ENCODE measurements at regions not wholly inside any gene's neighbourhood (a gene's known extent, or its start where the extent isn't known, plus 50 kb on each side); places are given as distances from the start of the nearest gene placed in this dataset.

DNA sequence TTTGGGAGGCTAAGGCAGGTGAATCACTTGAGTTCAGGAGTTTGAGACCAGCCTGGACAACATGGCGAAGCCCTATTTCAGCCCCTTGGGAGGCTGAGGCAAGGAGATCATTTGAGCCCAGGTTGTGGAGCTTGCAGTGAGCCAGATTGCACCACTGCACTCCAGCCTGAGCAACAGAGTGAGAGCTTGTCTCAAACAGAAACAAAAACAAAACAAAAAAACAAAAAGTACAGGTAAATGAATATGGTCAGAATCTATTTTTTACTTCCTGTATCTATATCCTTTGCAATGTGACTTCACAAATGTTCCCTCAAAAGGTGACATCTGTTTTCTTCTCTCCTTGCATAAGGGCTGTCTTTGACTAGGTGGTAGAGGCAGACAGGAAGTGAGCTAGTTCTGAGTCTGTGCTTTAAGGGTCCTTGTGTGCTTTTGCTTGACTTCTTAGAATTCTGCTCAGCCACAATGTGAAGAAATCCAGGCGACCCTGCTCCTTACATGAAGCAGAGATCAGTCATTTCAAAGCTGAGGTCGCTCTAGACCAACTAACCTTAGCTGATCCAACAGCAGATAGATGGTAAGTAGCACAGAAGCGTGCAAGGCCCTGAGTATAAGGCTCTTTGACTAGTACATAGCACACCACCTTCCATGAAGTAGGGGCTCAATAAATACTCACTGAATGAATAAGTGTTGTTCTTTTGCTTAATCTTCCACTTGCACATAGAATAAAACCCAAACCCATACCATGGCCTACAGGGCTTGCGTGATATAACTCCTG, 423.2 kb upstream of the PCDH15 start:
- CTCF ChIA-PET = interaction anchor here (0.7 kb wide), 1 partner anchor 67 kb away, joined by 4 read pairs; no protein-coding TSS in a partner anchor
- Histone ChIP-seq H3K27ac (ENCODE audit: low read depth, low read length) (no peak overlapping the region), H3K27me3 (ENCODE audit: control insufficient read depth, insufficient read depth, low read length) (no peaks in the 10 kb centered on the region), H3K4me3 (ENCODE audit: low read depth, low read length) (no peak overlapping the region), H3K9me3 (ENCODE audit: control insufficient read depth, insufficient read depth, low read length) (no peaks in the 10 kb centered on the region)
- POLR2A ChIA-PET = no interaction called here
- DNase-seq (ENCODE audit: low read depth, low spot score) = no peak
- TF ChIP-seq, protein P1, sequence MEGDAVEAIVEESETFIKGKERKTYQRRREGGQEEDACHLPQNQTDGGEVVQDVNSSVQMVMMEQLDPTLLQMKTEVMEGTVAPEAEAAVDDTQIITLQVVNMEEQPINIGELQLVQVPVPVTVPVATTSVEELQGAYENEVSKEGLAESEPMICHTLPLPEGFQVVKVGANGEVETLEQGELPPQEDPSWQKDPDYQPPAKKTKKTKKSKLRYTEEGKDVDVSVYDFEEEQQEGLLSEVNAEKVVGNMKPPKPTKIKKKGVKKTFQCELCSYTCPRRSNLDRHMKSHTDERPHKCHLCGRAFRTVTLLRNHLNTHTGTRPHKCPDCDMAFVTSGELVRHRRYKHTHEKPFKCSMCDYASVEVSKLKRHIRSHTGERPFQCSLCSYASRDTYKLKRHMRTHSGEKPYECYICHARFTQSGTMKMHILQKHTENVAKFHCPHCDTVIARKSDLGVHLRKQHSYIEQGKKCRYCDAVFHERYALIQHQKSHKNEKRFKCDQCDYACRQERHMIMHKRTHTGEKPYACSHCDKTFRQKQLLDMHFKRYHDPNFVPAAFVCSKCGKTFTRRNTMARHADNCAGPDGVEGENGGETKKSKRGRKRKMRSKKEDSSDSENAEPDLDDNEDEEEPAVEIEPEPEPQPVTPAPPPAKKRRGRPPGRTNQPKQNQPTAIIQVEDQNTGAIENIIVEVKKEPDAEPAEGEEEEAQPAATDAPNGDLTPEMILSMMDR (IDR thresholded peaks at IDR 0.05; ENCODE audit: low read depth, low read length) = no peak

DNA sequence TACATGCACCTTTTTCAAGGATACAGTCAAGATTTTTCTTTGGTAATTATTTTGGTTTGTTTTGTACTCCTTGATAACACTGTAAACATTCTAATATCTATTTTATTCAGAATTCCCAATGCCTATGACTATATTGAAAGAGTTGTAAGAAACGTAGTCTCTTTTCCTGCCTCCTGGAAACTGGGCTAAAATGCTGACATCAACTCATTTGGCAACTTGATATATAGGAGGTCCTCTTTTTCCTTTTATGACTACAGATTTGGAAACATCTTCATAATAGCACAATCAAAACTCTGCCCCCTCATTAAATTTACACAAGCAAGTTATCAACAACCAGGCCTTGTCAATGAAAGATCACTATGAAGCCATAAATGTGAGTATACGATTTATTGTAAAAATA, 422.3 kb upstream of the PCDH15 start:
- Histone ChIP-seq H3K4me3 (ENCODE audit: low read depth, low read length) (no peak overlapping the region), H3K27me3 (ENCODE audit: control insufficient read depth, insufficient read depth, low read length) (no peaks in the 10 kb centered on the region), H3K9me3 (ENCODE audit: control insufficient read depth, insufficient read depth, low read length) (no peaks in the 10 kb centered on the region), H3K27ac (ENCODE audit: low read depth, low read length) (no peak overlapping the region)
- TF ChIP-seq, protein P1 (IDR thresholded peaks at IDR 0.05; ENCODE audit: low read depth, low read length) = no peak
- no peak for DNase-seq (ENCODE audit: low read depth, low spot score)
- ChIA-PET CTCF (interaction anchor here (0.7 kb wide), 1 partner anchor 66 kb away, joined by 4 read pairs; no protein-coding TSS in a partner anchor), POLR2A (no interaction called here)

DNA sequence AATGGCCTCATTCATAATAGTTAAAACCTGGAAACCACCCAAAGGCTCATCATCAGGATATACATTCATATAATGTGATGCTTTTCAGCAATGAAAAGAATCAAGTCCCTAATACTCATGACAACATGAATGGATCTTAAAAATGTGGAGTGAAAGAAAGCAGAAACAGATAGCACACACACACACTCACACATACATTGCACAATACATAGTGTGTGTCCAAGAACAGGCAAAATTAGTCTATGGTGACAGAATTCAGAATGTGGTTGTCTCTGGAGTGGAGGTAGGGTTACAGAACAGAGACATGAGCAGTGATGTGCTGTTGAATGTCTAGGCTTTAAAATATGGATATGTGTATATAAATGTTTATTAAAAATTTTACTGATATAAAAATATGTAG, 419.9 kb upstream of the PCDH15 start:
- Histone ChIP-seq H3K27ac (ENCODE audit: low read depth, low read length) (no peak overlapping the region), H3K27me3 (ENCODE audit: control insufficient read depth, insufficient read depth, low read length) (no peaks in the 10 kb centered on the region), H3K9me3 (ENCODE audit: control insufficient read depth, insufficient read depth, low read length) (no peaks in the 10 kb centered on the region), H3K4me3 (ENCODE audit: low read depth, low read length) (no peak overlapping the region)
- ChIA-PET POLR2A (no interaction called here), CTCF (no interaction called here)
- TF ChIP-seq, protein P1 (IDR thresholded peaks at IDR 0.05; ENCODE audit: low read depth, low read length) = no peak
- DNase-seq (ENCODE audit: low read depth, low spot score) = no peak

DNA sequence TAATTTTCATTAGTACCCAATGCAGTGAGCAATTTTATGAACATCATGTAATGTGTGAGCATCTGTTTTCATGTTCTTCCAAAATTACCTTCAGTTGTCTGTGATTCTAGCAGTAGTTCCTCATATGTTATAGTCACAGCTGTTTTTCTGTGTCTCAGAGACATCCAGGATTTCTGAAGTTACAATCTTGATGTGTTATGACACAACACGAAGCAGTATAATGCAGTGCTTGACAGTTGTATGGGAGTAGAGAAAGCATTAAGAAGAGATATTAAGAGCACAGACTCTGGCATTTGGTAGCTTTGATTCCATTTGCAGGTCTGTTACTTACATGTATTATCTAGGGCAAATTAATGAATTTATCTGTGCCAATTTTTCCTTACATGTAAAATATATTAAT, 414.7 kb upstream of the PCDH15 start:
- DNase-seq (ENCODE audit: low read depth, low spot score) = no peak
- TF ChIP-seq, protein P1 (IDR thresholded peaks at IDR 0.05; ENCODE audit: low read depth, low read length) = no peak
- no peak overlapping the region for H3K4me3 ChIP-seq (ENCODE audit: low read depth, low read length)
- no peak overlapping the region for H3K27ac ChIP-seq (ENCODE audit: low read depth, low read length)
- H3K9me3 ChIP-seq (ENCODE audit: control insufficient read depth, insufficient read depth, low read length) = no peaks in the 10 kb centered on the region
- ChIA-PET CTCF (no interaction called here), POLR2A (no interaction called here)
- H3K27me3 ChIP-seq (ENCODE audit: control insufficient read depth, insufficient read depth, low read length) = no peaks in the 10 kb centered on the region

DNA sequence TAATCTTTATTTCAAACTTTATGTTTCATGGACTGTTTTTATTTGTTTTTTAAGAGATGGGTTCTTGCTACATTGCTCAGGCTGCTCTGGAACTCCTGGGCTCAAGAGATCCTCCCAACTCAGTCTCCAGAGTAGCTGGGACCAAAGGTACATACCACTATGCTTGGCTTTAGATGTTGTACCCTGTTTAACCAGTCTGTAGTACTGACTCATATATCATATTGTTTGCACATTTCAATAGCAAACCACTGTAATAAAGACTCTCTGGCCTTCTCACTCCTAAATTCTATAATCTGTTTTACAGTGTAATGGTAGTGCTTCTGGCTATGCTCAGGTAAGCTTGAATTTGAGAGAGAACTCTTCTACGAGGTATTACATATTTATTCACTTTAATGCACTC, 413.6 kb upstream of the PCDH15 start:
- ChIA-PET POLR2A (no interaction called here), CTCF (no interaction called here)

More for the DNA sequence above, 413.6 kb upstream of the PCDH15 start:
- TF ChIP-seq, protein P1 (IDR thresholded peaks at IDR 0.05; ENCODE audit: low read depth, low read length) = no peak
- DNase-seq (ENCODE audit: low read depth, low spot score) = no peak
- H3K27me3 ChIP-seq (ENCODE audit: control insufficient read depth, insufficient read depth, low read length) = no peaks in the 10 kb centered on the region
- no peaks in the 10 kb centered on the region for H3K9me3 ChIP-seq (ENCODE audit: control insufficient read depth, insufficient read depth, low read length)
- no peak overlapping the region for H3K27ac ChIP-seq (ENCODE audit: low read depth, low read length)
- no peak overlapping the region for H3K4me3 ChIP-seq (ENCODE audit: low read depth, low read length)
